ENCODE measurements at regions not wholly inside any gene's neighbourhood (a gene's known extent, or its start where the extent isn't known, plus 50 kb on each side); places are given as distances from the start of the nearest gene placed in this dataset.
"Not testable (repeated sequence)": the region's sequence is repeated elsewhere in the genome, so short reads cannot be mapped to it uniquely, and the experiment has no call there.

- no peak for DNase-seq (ENCODE audit: low spot score)
These were observed 724.2 kb downstream of the GATA3 start for GRCh38 chr10:8778713-8779112.

- DNase-seq (ENCODE audit: low spot score) = no peak
These were observed 733.2 kb downstream of the GATA3 start for GRCh38 chr10:8787649-8788048.

GRCh38 chr10:8790390-8790789 lies 735.9 kb downstream of the GATA3 start:
- no peak for DNase-seq (ENCODE audit: low spot score)

GRCh38 chr10:8794860-8795259 lies 740.4 kb downstream of the GATA3 start:
- DNase-seq (ENCODE audit: low spot score) = no peak

- DNase-seq (ENCODE audit: low spot score) = no peak
These were observed 745.9 kb downstream of the GATA3 start for GRCh38 chr10:8800426-8800825.

- no peak for DNase-seq (ENCODE audit: low spot score)
These were observed 749.5 kb downstream of the GATA3 start for GRCh38 chr10:8803992-8804391.

GRCh38 chr10:8810677-8811076 lies 756.2 kb downstream of the GATA3 start:
- no peak for DNase-seq (ENCODE audit: low spot score)

GRCh38 chr10:8811201-8811600 lies 756.7 kb downstream of the GATA3 start:
- DNase-seq (ENCODE audit: low spot score) = no peak

GRCh38 chr10:8815969-8816368 lies 761.5 kb downstream of the GATA3 start:
- DNase-seq (ENCODE audit: low spot score) = no peak

GRCh38 chr10:8817299-8817698 lies 762.8 kb downstream of the GATA3 start:
- DNase-seq (ENCODE audit: low spot score) = no peak

GRCh38 chr10:8825611-8826010 lies 771.1 kb downstream of the GATA3 start:
- no peak for DNase-seq (ENCODE audit: low spot score)

GRCh38 chr10:8829592-8829991 lies 775.1 kb downstream of the GATA3 start:
- no peak for DNase-seq (ENCODE audit: low spot score)

GRCh38 chr10:8830048-8830447 lies 775.6 kb downstream of the GATA3 start:
- DNase-seq (ENCODE audit: low spot score) = no peak

- no peak for DNase-seq (ENCODE audit: low spot score)
These were observed 776.4 kb downstream of the GATA3 start for GRCh38 chr10:8830876-8831275.

- DNase-seq (ENCODE audit: low spot score) = no peak
These were observed 781.1 kb downstream of the GATA3 start for GRCh38 chr10:8835453-8836167.

GRCh38 chr10:8840356-8840755 lies 785.9 kb downstream of the GATA3 start:
- DNase-seq (ENCODE audit: low spot score) = no peak

- no peak for DNase-seq (ENCODE audit: low spot score)
These were observed 789.7 kb downstream of the GATA3 start for GRCh38 chr10:8844141-8844540.

GRCh38 chr10:8852546-8852945 lies 798.1 kb downstream of the GATA3 start:
- DNase-seq (ENCODE audit: low spot score) = no peak

- no peak for DNase-seq (ENCODE audit: low spot score)
These were observed 798.6 kb downstream of the GATA3 start for GRCh38 chr10:8853048-8853447.

- DNase-seq (ENCODE audit: low spot score) = not testable (repeated sequence)
These were observed 814.4 kb downstream of the GATA3 start for GRCh38 chr10:8868924-8869323.

GRCh38 chr10:8873310-8873709 lies 818.8 kb downstream of the GATA3 start:
- no peak for DNase-seq (ENCODE audit: low spot score)

GRCh38 chr10:8874268-8874667 lies 819.8 kb downstream of the GATA3 start:
- DNase-seq (ENCODE audit: low spot score) = no peak

- DNase-seq (ENCODE audit: low spot score) = no peak
These were observed 820.5 kb downstream of the GATA3 start for GRCh38 chr10:8874972-8875371.

GRCh38 chr10:8876171-8876570 lies 821.7 kb downstream of the GATA3 start:
- DNase-seq (ENCODE audit: low spot score) = no peak

Data from COLO829 (cell line).